Cerebellar cortex (tissue), 1 donor: ENCODE measurements at regions not wholly inside any gene's neighbourhood (a gene's known extent, or its start where the extent isn't known, plus 50 kb on each side); places are given as distances from the start of the nearest gene placed in this dataset.

Experiments used
- DNase-seq: peaks from one replicate; pipeline ENCODE4 v3.0.0-alpha.2; 2015; ENCODE audit warnings: low spot score

DNA sequence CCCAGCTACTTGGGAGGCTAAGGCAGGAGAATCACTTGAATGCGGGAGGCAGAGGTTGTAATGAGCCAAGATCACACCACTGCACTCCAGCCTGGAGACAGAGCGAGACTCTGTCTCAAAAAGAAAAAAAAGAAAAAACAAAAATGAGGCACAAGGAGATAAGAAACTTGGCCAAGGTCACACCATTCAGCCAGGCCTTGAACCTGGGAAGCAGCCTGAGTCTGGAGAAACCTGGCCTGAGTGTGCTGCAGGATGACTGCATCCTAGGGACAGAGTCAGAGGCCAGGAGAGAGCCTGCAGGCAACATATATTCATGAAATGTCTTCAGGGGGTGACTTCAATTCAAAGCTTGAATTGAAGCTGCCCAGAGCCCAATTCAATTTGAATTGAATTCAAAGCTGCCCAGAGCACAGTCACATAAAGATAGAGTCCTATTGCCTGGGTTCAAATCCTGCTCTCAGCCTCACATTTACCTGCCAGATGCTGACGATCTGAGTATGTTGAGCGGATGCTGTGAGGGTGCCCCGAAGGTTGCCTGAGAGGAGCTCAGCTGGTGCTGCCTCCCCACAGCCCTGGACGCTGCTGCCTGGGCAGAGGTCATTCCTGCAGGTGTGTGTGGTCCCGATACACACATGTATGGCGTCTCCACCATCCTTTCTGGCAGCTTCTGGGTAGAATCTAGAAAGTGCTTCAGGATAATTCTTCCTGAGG is 307.7 kb downstream of the AJAP1 start:
- DNase-seq = no peak

- DNase-seq = no peak
Measured at GRCh38 chr1:4960782-4961475, 306.5 kb downstream of the AJAP1 start.

GRCh38 chr1:4960336-4960735 is 305.9 kb downstream of the AJAP1 start:
- no peak for DNase-seq

- no peak for DNase-seq
Measured at GRCh38 chr1:4959216-4959615, 304.8 kb downstream of the AJAP1 start.

GRCh38 chr1:4957027-4957426 is 302.6 kb downstream of the AJAP1 start:
- no peak for DNase-seq

DNA sequence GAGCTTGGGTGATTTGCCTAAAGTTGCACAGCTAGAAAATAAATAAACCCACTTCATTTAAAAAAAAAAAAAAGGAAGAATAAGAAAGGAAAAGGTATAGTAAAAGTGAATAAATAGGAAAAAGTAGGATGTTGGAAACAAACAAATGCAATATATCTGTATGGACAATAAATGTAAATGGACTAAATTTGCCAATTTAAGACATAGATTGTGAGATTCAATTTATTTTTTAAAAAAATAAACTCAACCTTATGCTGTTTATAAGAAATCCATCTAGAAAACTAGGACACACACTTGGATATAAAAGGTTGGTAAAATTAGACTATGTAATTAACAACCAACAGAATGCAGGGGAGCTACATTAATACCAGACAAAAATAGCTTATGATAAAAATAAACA is 300.0 kb downstream of the AJAP1 start:
- DNase-seq = no peak

DNA sequence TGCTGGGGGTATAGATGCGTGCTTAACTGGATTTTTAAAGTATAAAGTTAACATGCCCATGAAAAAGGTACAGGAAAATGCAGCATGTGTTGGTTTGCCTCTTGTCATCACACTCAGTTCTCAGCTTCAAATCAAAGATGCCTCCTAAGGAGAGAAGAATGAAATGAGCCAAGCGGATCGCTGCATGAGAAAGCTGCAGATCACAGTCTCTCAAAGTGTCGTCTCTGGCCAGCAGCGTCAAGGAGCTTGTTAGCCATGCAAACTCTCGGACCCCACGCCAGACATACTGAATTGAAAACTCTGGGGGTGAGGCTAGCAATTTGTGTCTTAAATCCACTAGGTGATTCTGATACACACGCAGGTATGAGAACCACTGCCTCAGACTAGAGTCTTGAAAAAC is 297.2 kb downstream of the AJAP1 start:
- DNase-seq = no peak

GRCh38 chr1:4946343-4946742 is 291.9 kb downstream of the AJAP1 start:
- DNase-seq = no peak

- peak; percentile 83 for DNase-seq
Measured at GRCh38 chr1:4944911-4945310, 290.5 kb downstream of the AJAP1 start.

- no peak for DNase-seq
Measured at GRCh38 chr1:4944072-4944471, 289.7 kb downstream of the AJAP1 start.

DNA sequence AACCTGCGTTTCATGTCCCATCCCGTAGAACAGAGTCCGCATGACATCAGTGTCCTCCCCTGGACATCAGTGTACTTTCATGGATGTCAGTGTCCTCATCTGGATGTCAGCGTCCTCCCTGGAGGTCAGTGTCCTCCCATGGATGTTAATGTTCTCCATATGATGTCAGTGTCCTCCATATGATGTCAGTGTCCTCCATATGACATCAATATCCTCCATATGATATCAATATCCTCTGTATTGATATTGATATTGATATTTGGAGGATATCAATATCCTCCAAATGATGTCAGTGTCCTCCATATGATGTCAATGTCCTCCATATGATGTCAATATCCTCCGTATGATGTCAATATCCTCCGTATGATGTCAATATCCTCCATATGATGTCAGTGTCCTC is 284.9 kb downstream of the AJAP1 start:
- DNase-seq = no peak

- DNase-seq = no peak
Measured at GRCh38 chr1:4937876-4938534, 283.6 kb downstream of the AJAP1 start.

DNA sequence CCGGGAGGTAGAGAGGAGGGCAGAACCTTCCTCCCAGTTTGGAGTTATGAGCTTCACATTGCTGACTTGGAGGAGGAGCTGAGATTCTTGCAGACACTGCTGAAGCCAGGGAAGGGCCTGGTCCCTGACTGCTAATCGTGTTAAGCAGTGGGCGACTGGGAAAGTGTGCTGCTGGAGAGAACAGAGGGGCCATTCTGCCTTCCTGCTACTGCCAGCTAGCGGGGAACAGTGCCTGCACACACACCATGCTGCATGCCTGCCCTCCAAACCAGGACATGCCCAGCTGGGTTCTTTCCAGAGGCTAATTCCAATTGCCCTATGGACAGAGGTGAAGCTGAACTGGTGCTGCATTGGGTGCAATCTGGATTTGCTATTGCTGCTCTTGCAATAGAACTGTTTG is 281.4 kb downstream of the AJAP1 start:
- DNase-seq = no peak

GRCh38 chr1:4933232-4933631 is 278.8 kb downstream of the AJAP1 start:
- DNase-seq = no peak

GRCh38 chr1:4932311-4933030 is 278.1 kb downstream of the AJAP1 start:
- peak; percentile 53 for DNase-seq

- peak; percentile 91 for DNase-seq
Measured at GRCh38 chr1:4931486-4931885, 277.1 kb downstream of the AJAP1 start.

- DNase-seq = no peak
Measured at GRCh38 chr1:4928186-4928585, 273.8 kb downstream of the AJAP1 start.

DNA sequence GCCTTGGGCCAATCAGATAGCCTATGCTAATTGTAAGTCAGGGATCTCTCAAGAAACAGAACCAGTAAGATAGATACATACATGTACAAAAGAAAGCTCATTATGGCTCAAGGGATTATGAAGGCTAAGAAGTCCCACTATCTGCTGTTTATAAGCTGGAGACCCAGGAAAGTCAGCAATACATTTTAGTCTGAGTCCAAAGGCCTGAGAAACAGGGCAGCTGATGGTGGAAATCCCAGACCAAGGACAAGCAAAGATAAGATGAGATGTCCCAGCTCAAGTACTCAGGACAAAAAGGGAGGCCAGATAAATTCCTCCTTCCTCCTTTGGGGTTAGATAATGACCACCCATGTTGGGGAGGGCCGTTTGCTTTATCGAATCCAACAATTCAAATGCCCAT is 269.9 kb downstream of the AJAP1 start:
- DNase-seq = no peak

- DNase-seq = no peak
Measured at GRCh38 chr1:4916610-4917009, 262.2 kb downstream of the AJAP1 start.

DNA sequence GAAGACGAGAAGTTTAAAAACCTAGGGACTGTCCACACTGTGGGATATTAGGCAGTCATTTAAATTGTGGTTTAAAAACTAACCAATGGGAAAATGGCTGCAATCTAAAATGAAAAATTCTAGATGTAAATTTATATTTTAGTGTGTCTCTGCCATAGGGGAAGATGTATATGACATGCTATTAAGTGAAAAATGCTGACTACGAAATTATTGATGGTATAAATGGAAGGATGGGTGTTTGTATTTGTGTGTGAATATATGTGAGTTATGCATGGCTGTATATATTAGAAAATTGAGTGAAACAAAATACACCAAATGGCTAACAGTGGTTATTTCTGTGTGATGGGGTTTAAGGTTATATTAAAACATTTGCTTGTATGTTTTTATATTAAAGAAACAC is 260.7 kb downstream of the AJAP1 start:
- no peak for DNase-seq

DNA sequence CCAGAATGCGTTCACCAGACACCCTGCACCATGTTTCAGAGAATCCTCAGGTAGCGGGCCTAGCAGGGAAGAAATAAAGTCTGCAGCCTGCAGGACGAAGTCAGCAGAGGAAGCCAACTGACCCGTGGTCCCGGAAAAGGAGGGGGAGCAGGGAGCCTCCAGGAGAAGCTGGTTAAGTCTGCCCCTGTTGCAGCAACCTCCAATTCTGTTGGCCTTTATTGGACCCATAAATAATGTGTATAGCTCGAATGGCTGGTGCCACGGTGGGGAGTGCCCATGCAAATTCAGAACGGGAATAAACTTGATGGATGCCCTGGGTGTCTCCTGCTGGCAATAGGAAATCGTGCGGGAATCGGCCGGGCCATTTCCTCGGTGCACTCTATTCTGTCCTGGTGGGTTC is 254.1 kb downstream of the AJAP1 start:
- DNase-seq = no peak

- DNase-seq = no peak
Measured at GRCh38 chr1:4894566-4894965, 240.2 kb downstream of the AJAP1 start.

DNA sequence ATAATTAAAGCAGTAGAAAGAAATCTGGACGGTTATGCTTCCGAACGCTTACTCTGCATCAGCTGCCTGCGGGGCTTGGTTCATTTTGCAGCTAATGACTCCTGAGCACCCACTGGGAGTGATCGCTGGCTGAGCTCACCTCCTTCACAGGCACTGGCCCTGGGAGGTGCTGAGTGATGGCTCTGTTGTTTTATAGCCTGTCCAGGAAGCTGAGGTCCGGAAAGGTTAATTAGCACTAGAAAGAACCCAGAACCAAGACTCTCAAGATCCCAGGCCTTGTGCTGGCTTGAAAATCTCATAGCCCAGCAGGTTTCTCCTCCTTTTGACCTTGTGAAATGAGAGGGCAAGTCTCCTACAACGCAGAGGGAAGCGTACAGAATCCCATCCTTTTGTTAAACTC is 226.2 kb downstream of the AJAP1 start:
- no peak for DNase-seq
